ENCODE measurements at regions not wholly inside any gene's neighbourhood (a gene's known extent, or its start where the extent isn't known, plus 50 kb on each side); places are given as distances from the start of the nearest gene placed in this dataset.

DNA sequence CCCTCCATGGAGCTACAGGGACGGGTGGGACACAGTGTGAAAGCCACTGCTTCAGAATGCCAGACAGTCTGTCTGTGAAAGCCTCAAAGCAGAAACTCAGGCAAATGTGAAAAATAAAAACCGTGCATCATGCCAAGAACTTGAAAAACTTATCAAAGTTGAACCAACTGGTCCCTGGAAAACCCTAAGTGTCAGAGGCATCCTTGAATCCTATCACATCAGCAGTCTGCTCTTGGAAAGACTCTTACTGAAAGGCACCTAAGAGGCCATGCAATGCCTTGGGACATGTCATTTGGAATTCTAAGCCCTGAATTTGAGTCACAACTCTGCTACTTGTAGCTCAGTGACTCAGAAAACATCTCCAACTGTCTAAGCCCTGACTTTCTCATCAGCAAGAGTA is 62.4 kb upstream of the GRIN2B start:
- TF ChIP-seq, protein P1, sequence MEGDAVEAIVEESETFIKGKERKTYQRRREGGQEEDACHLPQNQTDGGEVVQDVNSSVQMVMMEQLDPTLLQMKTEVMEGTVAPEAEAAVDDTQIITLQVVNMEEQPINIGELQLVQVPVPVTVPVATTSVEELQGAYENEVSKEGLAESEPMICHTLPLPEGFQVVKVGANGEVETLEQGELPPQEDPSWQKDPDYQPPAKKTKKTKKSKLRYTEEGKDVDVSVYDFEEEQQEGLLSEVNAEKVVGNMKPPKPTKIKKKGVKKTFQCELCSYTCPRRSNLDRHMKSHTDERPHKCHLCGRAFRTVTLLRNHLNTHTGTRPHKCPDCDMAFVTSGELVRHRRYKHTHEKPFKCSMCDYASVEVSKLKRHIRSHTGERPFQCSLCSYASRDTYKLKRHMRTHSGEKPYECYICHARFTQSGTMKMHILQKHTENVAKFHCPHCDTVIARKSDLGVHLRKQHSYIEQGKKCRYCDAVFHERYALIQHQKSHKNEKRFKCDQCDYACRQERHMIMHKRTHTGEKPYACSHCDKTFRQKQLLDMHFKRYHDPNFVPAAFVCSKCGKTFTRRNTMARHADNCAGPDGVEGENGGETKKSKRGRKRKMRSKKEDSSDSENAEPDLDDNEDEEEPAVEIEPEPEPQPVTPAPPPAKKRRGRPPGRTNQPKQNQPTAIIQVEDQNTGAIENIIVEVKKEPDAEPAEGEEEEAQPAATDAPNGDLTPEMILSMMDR (CRISPR knock-in tag; IDR thresholded peaks at IDR 0.05): no peak
- TF ChIP-seq, protein P2, sequence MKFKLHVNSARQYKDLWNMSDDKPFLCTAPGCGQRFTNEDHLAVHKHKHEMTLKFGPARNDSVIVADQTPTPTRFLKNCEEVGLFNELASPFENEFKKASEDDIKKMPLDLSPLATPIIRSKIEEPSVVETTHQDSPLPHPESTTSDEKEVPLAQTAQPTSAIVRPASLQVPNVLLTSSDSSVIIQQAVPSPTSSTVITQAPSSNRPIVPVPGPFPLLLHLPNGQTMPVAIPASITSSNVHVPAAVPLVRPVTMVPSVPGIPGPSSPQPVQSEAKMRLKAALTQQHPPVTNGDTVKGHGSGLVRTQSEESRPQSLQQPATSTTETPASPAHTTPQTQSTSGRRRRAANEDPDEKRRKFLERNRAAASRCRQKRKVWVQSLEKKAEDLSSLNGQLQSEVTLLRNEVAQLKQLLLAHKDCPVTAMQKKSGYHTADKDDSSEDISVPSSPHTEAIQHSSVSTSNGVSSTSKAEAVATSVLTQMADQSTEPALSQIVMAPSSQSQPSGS (CRISPR knock-in tag; IDR thresholded peaks at IDR 0.05): no peak
- no peak for TF ChIP-seq ZNF24 (IDR thresholded peaks at IDR 0.05)
- TF ChIP-seq, protein P3, sequence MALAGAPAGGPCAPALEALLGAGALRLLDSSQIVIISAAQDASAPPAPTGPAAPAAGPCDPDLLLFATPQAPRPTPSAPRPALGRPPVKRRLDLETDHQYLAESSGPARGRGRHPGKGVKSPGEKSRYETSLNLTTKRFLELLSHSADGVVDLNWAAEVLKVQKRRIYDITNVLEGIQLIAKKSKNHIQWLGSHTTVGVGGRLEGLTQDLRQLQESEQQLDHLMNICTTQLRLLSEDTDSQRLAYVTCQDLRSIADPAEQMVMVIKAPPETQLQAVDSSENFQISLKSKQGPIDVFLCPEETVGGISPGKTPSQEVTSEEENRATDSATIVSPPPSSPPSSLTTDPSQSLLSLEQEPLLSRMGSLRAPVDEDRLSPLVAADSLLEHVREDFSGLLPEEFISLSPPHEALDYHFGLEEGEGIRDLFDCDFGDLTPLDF (CRISPR knock-in tag; IDR thresholded peaks at IDR 0.05): no peak
- TF ChIP-seq MTF1 (CRISPR knock-in tag; IDR thresholded peaks at IDR 0.05): no peak
- TF ChIP-seq STAT5B (CRISPR knock-in tag; IDR thresholded peaks at IDR 0.05): no peak
- TF ChIP-seq EZH2 (conservative IDR thresholded peaks at IDR 0.05; ENCODE audit: low read depth, low read length): no peak

All from HepG2 (cell line).